GM12891 (cell line): ENCODE measurements at regions not wholly inside any gene's neighbourhood (a gene's known extent, or its start where the extent isn't known, plus 50 kb on each side); places are given as distances from the start of the nearest gene placed in this dataset.

Experiments
- DNase-seq: peaks from one replicate; pipeline ENCODE4 v3.0.0; 2011; ENCODE audit warnings: low spot score; ENCODE audit not compliant: insufficient read length
- FAIRE-seq: peaks from 2 replicates; lab custom pipeline; 2011; peaks lifted over from hg19 to GRCh38; lab: Jason Lieb, UNC
- PAX5 ChIP-seq: IDR thresholded peaks from 2 replicates; pipeline ENCODE4 v1.6.1; 2011; ENCODE audit warnings: low read length, moderate library complexity, mild to moderate bottlenecking; ENCODE audit not compliant: insufficient read depth, severe bottlenecking
- POLR2A ChIP-seq: IDR thresholded peaks from 2 replicates; pipeline ENCODE4 v1.6.1; 2011; ENCODE audit warnings: low read depth, low read length, control low read depth
- POLR2AphosphoS5 ChIP-seq: IDR thresholded peaks from 2 replicates; pipeline ENCODE4 v1.6.1; 2011; ENCODE audit warnings: low read depth, low read length, control low read depth
- POU2F2 ChIP-seq: IDR thresholded peaks from 2 replicates; pipeline ENCODE4 v1.6.1; 2011; ENCODE audit warnings: low read depth, mild to moderate bottlenecking, control low read depth, low read length, moderate library complexity
- SPI1 ChIP-seq: IDR thresholded peaks from 2 replicates; pipeline ENCODE4 v1.6.1; 2011; ENCODE audit warnings: low read depth, low read length, control low read depth
- TAF1 ChIP-seq: IDR thresholded peaks from 2 replicates; pipeline ENCODE4 v1.6.1; 2011; ENCODE audit warnings: low read depth, low read length, control low read depth

- DNase-seq (no peak), FAIRE-seq (no peak)
- TF ChIP-seq POLR2A: no peak
- no peak for TF ChIP-seq POU2F2
- TF ChIP-seq TAF1: no peak
- TF ChIP-seq SPI1: no peak
- no peak for TF ChIP-seq PAX5
Observed at GRCh38 chr9:116000748-116001329, 152.8 kb upstream of the PAPPA start.

- FAIRE-seq (no peak), DNase-seq (no peak)
- TF ChIP-seq TAF1 (no peak), POU2F2 (no peak), PAX5 (no peak), POLR2A (no peak), SPI1 (no peak), POLR2AphosphoS5 (no peak)
Observed at GRCh38 chr9:116002181-116002580, 151.4 kb upstream of the PAPPA start.

GRCh38 chr9:116002624-116003023 is 151.0 kb upstream of the PAPPA start:
- DNase-seq: no peak
- no peak for TF ChIP-seq SPI1
- TF ChIP-seq TAF1: no peak
- TF ChIP-seq POU2F2: no peak
- TF ChIP-seq PAX5: no peak
- TF ChIP-seq POLR2AphosphoS5: no peak
- TF ChIP-seq POLR2A: no peak
- FAIRE-seq: no peak

- DNase-seq: no peak
- FAIRE-seq: no peak
- TF ChIP-seq SPI1 (no peak), POLR2AphosphoS5 (no peak), POU2F2 (no peak), PAX5 (no peak), POLR2A (no peak), TAF1 (no peak)
Observed at GRCh38 chr9:116003397-116003796, 150.2 kb upstream of the PAPPA start.

- FAIRE-seq (no peak), DNase-seq (no peak)
Observed at GRCh38 chr9:116005205-116005604, 148.4 kb upstream of the PAPPA start.

GRCh38 chr9:116007824-116008223 is 145.8 kb upstream of the PAPPA start:
- FAIRE-seq (no peak), DNase-seq (no peak)
- TF ChIP-seq PAX5 (no peak), TAF1 (no peak), POU2F2 (no peak), SPI1 (no peak), POLR2AphosphoS5 (no peak), POLR2A (no peak)

More at GRCh38 chr9:116005205-116005604, 148.4 kb upstream of the PAPPA start:
- TF ChIP-seq POU2F2 (no peak), SPI1 (no peak), POLR2AphosphoS5 (no peak), POLR2A (no peak), TAF1 (no peak), PAX5 (no peak)

- DNase-seq (no peak), FAIRE-seq (no peak)
- TF ChIP-seq SPI1 (no peak), PAX5 (no peak), POLR2AphosphoS5 (no peak), POU2F2 (no peak), TAF1 (no peak), POLR2A (no peak)
Observed at GRCh38 chr9:116008278-116008677, 145.3 kb upstream of the PAPPA start.

GRCh38 chr9:116009420-116009819 is 144.2 kb upstream of the PAPPA start:
- TF ChIP-seq SPI1 (no peak), POU2F2 (no peak), POLR2AphosphoS5 (no peak), PAX5 (no peak), POLR2A (no peak), TAF1 (no peak)
- FAIRE-seq (no peak), DNase-seq (no peak)

- TF ChIP-seq PAX5 (no peak), TAF1 (no peak), SPI1 (no peak), POU2F2 (no peak), POLR2AphosphoS5 (no peak), POLR2A (no peak)
- FAIRE-seq: no peak
- no peak for DNase-seq
Observed at GRCh38 chr9:116015855-116016254, 137.7 kb upstream of the PAPPA start.

GRCh38 chr9:116020146-116020545 is 133.4 kb upstream of the PAPPA start:
- DNase-seq (no peak), FAIRE-seq (no peak)
- TF ChIP-seq POLR2A: no peak
- no peak for TF ChIP-seq POU2F2
- no peak for TF ChIP-seq POLR2AphosphoS5
- no peak for TF ChIP-seq SPI1
- TF ChIP-seq TAF1: no peak
- TF ChIP-seq PAX5: no peak
